C4-2B (cell line): ENCODE measurements at regions not wholly inside any gene's neighbourhood (a gene's known extent, or its start where the extent isn't known, plus 50 kb on each side); places are given as distances from the start of the nearest gene placed in this dataset.

ENCODE experiments used
- ZFX ChIP-seq: fragments of 450-650 bp; IDR thresholded peaks from 2 replicates; pipeline ENCODE4 v1.6.1; 2017
- TF ChIP-seq, protein P1 (sequence below): fragments of 450-650 bp; conservative IDR thresholded peaks from 2 replicates; pipeline ENCODE4 v1.5.1; 2017; ENCODE audit warnings: mild to moderate bottlenecking

DNA sequence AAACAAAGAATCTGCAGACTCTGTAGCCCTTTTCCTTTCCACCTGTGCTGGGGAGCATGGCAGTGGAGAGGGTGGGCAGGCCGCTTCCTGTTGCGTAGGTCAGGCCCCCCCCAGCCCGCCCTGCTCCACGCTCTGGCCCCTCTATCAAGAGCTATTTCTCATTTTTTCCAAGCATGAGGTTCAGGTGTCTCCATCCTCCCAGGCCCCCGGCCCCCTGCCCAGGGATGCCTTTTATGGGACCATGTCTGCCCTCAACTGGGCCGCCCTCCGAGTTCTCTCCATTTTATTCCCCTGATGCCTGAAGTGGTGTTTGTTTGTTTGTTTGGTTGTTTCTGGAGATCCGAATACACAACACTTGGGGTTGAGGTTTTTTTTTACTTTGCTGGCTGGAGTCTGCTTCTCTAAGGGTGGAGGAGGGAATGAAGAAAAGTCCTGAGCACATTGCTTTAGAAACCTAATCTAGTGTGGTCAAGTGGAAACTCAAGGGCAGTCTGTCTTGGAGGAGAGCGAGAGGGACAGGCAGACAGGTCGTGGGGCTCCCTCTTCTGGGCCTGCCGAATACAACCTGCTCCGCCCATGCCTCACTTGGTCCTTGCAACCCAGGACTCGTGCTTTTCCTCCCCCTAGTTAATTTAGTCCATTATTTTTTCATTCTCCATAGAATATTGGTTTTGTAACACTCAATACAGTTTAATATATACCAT is 176.5 kb upstream of the LYSMD4 start:
- TF ChIP-seq, protein P1, sequence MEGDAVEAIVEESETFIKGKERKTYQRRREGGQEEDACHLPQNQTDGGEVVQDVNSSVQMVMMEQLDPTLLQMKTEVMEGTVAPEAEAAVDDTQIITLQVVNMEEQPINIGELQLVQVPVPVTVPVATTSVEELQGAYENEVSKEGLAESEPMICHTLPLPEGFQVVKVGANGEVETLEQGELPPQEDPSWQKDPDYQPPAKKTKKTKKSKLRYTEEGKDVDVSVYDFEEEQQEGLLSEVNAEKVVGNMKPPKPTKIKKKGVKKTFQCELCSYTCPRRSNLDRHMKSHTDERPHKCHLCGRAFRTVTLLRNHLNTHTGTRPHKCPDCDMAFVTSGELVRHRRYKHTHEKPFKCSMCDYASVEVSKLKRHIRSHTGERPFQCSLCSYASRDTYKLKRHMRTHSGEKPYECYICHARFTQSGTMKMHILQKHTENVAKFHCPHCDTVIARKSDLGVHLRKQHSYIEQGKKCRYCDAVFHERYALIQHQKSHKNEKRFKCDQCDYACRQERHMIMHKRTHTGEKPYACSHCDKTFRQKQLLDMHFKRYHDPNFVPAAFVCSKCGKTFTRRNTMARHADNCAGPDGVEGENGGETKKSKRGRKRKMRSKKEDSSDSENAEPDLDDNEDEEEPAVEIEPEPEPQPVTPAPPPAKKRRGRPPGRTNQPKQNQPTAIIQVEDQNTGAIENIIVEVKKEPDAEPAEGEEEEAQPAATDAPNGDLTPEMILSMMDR, result peak; percentile 79
- TF ChIP-seq ZFX, result no peak
